NT2/D1 (cell line): ENCODE measurements at regions not wholly inside any gene's neighbourhood (a gene's known extent, or its start where the extent isn't known, plus 50 kb on each side); places are given as distances from the start of the nearest gene placed in this dataset.

Experiments
- YY1 ChIP-seq: IDR thresholded peaks from 2 replicates; pipeline ENCODE4 v1.6.1; 2011; ENCODE audit not compliant: insufficient read length, insufficient read depth
- ZNF274 ChIP-seq: IDR thresholded peaks from 2 replicates; pipeline ENCODE4 v1.6.1; 2011; ENCODE audit warnings: mild to moderate bottlenecking, low read depth, low read length

DNA sequence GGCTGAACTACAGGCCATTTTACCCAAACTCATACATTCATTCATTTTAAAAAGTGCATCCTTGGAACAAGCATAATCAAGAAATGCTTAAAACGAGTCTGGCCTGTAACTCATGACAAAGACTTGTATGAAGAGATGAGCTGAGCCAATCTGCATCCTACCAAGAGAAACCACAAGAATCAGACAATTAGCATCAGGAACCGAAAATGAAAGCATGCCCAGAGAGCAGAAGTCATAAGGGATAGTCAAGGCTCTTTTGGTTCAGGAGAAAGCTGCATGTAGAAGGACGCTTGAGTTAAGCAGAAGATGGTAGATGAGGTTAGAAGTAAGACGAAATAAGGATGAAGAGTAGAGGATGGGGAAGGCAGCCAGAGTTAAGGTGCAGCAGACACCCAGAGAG, 137.0 kb upstream of the CTNNA2 start:
- TF ChIP-seq YY1 (no peak), ZNF274 (no peak)
